PC-3 (cell line): ENCODE measurements at regions not wholly inside any gene's neighbourhood (a gene's known extent, or its start where the extent isn't known, plus 50 kb on each side); places are given as distances from the start of the nearest gene placed in this dataset.

ENCODE experiments used
- EZH2 ChIP-seq: fragments of 300-600 bp; sonication (generic); IDR thresholded peaks from one replicate; pipeline ENCODE4 v1.6.1; 2017; ENCODE audit warnings: antibody characterized with exemption, mild to moderate bottlenecking, low read length; ENCODE audit not compliant: unreplicated experiment
- TF ChIP-seq, protein P1 (sequence below): fragments of 300-600 bp; sonication (generic); conservative IDR thresholded peaks from 2 replicates; pipeline ENCODE4 v1.5.1; 2017; ENCODE audit warnings: antibody characterized with exemption, low read depth, mild to moderate bottlenecking, low read length

DNA sequence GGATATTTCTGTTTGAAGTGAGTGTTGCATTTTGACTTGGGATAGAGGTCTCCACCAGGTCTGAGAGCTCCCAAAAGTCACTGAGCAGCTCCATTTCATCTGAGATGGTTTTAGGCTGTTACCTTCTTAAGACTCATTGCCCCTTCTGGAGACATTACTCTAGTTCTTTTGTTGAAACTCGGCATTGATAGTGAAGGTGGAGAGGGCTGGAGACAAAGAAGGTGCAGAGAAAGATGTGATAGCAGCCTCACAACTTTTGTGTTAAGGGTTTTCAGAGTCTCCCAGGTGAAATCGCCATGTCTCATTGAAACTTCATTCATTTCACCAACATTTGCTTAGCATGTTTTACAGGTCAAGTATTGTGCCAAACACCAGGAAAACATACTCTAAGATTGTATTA is 219.6 kb downstream of the INSIG2 start:
- TF ChIP-seq, protein P1, sequence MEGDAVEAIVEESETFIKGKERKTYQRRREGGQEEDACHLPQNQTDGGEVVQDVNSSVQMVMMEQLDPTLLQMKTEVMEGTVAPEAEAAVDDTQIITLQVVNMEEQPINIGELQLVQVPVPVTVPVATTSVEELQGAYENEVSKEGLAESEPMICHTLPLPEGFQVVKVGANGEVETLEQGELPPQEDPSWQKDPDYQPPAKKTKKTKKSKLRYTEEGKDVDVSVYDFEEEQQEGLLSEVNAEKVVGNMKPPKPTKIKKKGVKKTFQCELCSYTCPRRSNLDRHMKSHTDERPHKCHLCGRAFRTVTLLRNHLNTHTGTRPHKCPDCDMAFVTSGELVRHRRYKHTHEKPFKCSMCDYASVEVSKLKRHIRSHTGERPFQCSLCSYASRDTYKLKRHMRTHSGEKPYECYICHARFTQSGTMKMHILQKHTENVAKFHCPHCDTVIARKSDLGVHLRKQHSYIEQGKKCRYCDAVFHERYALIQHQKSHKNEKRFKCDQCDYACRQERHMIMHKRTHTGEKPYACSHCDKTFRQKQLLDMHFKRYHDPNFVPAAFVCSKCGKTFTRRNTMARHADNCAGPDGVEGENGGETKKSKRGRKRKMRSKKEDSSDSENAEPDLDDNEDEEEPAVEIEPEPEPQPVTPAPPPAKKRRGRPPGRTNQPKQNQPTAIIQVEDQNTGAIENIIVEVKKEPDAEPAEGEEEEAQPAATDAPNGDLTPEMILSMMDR = no peak
- no peak for TF ChIP-seq EZH2
